GM20000 (cell line): ENCODE measurements at regions not wholly inside any gene's neighbourhood (a gene's known extent, or its start where the extent isn't known, plus 50 kb on each side); places are given as distances from the start of the nearest gene placed in this dataset.

ENCODE experiments used
- DNase-seq: peaks from one replicate; pipeline ENCODE4 v3.0.0; 2012; ENCODE audit warnings: low spot score
- CTCF ChIP-seq: IDR thresholded peaks from 2 replicates; pipeline ENCODE4 v1.5.1; 2012; ENCODE audit warnings: mild to moderate bottlenecking, control low read depth; ENCODE audit errors: extremely low read depth, missing control alignments

- no peak for TF ChIP-seq CTCF
Measured at GRCh38 chr1:208312706-208313105, 68.5 kb upstream of the PLXNA2 start.

GRCh38 chr1:208314431-208314830, 70.2 kb upstream of the PLXNA2 start:
- no peak for DNase-seq
- TF ChIP-seq CTCF, result no peak

More at GRCh38 chr1:208312706-208313105, 68.5 kb upstream of the PLXNA2 start:
- no peak for DNase-seq

- no peak for DNase-seq
- TF ChIP-seq CTCF, result no peak
Measured at GRCh38 chr1:208318150-208318734, 74.1 kb upstream of the PLXNA2 start.

- no peak for DNase-seq
- no peak for TF ChIP-seq CTCF
Measured at GRCh38 chr1:208324005-208324404, 79.8 kb upstream of the PLXNA2 start.

GRCh38 chr1:208326033-208326432, 81.8 kb upstream of the PLXNA2 start:
- no peak for DNase-seq
- TF ChIP-seq CTCF, result no peak

- TF ChIP-seq CTCF, result no peak
- DNase-seq, result no peak
Measured at GRCh38 chr1:208329300-208329699, 85.1 kb upstream of the PLXNA2 start.

- no peak for TF ChIP-seq CTCF
Measured at GRCh38 chr1:208332036-208332773, 88.0 kb upstream of the PLXNA2 start.

More at GRCh38 chr1:208332036-208332773, 88.0 kb upstream of the PLXNA2 start:
- DNase-seq, result no peak
